B cell (primary cell): ENCODE measurements at regions not wholly inside any gene's neighbourhood (a gene's known extent, or its start where the extent isn't known, plus 50 kb on each side); places are given as distances from the start of the nearest gene placed in this dataset.

Experiments used
- CTCF ChIP-seq: fragments of 200-600 bp; IDR thresholded peaks from one replicate; pipeline ENCODE4 v1.8.0; 2022; ENCODE audit warnings: antibody characterized with exemption, mild to moderate bottlenecking
- EZH2 ChIP-seq: IDR thresholded peaks from 2 replicates; pipeline ENCODE4 v1.6.1; 2012; ENCODE audit warnings: borderline replicate concordance, low read depth, mild to moderate bottlenecking, moderate library complexity, low read length; ENCODE audit not compliant: insufficient read depth, poor library complexity, severe bottlenecking

GRCh38 chr6:115271434-115271833 is 789.3 kb downstream of the FRK start:
- TF ChIP-seq CTCF (no peak), EZH2 (no peak)
